ENCODE measurements at regions not wholly inside any gene's neighbourhood (a gene's known extent, or its start where the extent isn't known, plus 50 kb on each side); places are given as distances from the start of the nearest gene placed in this dataset.

DNA sequence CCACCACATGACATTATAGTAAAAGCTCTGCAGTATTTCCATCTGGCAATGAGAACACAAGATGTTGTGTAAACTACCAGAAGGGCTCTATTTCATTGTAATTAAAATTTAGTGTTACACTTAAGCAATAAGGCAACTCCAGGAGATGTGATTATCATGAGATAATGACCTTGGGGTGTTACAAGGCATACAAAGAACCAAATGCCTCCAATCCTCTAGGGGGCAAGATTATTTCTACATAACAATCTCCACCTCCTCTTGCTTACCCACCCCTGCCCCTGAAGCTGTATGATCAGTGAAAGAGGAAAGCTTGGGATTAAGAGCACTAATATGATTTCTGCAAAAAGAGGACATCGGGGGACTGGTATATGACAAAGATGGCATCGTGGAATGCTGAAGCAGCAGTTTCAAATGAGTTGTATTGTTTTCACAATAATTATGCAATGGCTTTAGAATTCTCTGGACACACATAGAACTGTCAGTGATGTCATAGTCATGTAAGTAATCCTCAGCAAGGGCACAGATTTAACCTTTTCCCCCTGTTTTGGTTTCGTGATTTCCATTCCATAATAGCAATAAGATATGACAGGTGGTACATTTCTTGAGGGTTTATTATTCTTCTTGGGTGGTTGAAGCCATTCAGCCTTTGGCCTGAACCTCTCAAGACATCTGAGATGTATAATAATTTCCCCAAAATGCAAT lies 295.3 kb downstream of the MZT1 start:
- DNase-seq: no peak

DNA sequence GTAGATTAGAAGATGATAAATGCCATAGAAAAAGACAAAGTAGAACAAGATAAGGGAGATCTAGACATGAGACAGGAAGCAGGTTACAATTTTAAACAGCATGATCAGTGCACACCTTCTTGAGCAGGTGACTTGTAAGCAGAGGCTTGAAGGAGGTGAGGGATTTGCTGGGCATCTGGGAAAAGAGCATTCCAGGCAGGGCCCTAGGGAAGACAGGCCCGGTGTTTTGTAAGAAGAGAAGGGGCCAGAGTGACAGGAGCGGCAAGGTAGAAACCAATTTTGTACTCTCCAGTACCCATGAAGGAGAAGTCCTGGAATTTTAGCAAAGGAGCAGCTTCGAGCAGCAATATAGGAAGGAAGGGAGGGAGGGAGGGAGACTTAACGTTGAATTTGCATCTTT lies 296.5 kb downstream of the MZT1 start:
- DNase-seq: no peak

GRCh38 chr13:72427757-72428528 lies 299.5 kb downstream of the MZT1 start:
- DNase-seq: no peak

DNA sequence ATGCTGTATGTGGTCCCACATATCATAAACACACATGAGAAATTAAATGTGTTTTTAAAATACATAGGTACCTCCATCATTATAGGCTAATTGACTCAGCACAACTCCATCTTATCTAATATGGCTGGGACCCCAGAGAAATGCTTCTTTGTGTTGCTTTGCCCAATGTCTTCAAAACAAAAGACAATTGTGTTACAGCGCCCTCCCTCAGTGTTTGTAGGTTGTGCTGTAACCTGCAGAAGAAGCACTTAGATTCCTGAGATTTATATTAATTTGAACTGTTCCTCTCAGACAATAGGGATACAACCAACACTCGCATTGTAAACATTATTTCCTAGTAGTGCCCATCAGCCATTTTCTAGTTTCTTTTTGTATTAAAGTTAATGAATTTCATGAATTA lies 303.4 kb downstream of the MZT1 start:
- no peak for DNase-seq

- DNase-seq: peak; percentile 21
These were observed 311.6 kb downstream of the MZT1 start for GRCh38 chr13:72415817-72416216.

DNA sequence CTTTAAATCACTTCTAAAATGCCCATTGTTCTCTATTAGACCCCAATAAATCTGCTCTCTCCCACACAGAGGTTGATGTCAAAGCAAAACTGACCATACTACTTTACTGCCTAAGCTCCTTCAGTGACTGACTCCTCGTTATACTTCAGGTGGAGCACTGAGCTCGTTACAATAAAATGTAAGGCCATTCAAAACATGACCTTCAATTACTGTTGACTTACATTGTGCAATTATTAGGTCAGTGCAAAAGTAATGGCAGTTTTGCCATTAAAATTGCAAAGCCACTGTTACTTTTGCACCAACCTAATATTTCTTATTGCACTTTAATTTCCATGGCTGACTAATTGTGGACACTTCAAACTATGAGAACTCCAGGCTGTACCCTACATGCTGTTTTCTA lies 314.9 kb downstream of the MZT1 start:
- no peak for DNase-seq

DNA sequence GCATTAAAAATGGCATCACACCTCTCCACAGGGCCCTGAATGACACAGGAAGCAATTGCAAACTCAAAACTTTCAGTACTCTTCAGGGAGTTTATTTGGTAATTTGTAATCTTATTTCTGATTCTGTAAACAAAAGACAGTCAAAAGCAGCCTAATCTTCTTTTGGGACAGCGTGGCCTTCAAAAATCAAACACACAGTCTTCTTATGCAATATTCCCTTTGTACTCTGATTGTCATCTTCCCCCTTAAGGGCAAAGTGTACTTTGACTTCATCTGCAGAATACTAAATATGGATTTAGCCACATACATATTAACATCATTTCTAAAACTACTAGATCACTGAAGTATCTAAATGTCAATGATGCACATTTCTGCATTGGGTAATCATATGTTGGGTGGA lies 322.0 kb downstream of the MZT1 start:
- no peak for DNase-seq

- DNase-seq: no peak
These were observed 323.9 kb downstream of the MZT1 start for GRCh38 chr13:72403396-72404010.

- no peak for DNase-seq
These were observed 326.6 kb downstream of the MZT1 start for GRCh38 chr13:72400856-72401255.

- no peak for DNase-seq
These were observed 328.1 kb downstream of the MZT1 start for GRCh38 chr13:72399351-72399750.

DNA sequence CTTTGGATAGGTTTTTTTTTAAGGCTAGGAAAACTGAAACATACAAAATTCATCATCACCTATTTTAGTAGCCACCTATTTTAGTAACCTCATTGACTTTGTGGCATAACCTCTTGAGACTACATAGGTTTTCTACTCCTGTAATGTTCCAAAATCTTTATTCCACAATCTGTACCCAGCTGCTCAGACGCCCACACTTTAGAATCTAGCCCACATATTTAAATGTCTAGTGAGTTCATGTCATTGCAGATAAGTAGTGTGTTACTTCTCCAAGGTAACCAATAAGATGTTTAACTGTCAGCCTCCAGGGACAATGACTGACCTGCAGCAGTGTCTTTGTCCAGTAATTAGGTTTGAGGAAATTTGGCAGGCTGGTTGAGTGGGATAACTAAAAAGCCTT lies 330.2 kb downstream of the MZT1 start:
- DNase-seq: no peak

- DNase-seq: no peak
These were observed 336.5 kb downstream of the MZT1 start for GRCh38 chr13:72390909-72391308.

- DNase-seq: no peak
These were observed 341.2 kb downstream of the MZT1 start for GRCh38 chr13:72386138-72386684.

- no peak for DNase-seq
These were observed 342.6 kb downstream of the MZT1 start for GRCh38 chr13:72384879-72385278.

- DNase-seq: no peak
These were observed 343.1 kb downstream of the MZT1 start for GRCh38 chr13:72384186-72384823.

- DNase-seq: no peak
These were observed 343.8 kb downstream of the MZT1 start for GRCh38 chr13:72383646-72384045.

DNA sequence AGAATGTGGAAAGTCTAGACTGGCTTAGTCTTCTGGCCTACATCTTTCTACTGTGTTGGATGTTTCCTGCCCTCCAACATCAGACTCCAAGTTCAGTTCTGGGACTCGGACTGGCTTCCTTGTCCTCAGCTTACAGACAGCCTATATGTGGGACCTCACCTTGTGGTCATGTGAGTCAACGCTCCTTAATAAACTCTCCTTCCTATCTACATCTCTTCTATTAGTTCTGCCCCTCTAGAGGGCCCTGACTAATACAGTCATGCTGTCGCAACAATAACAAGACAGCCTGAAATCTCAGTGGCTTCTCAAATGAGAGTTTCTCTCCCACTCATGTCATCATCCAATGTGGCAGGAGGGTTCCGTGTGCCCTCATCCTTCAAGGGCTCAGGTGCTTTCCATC lies 347.8 kb downstream of the MZT1 start:
- DNase-seq: no peak

DNA sequence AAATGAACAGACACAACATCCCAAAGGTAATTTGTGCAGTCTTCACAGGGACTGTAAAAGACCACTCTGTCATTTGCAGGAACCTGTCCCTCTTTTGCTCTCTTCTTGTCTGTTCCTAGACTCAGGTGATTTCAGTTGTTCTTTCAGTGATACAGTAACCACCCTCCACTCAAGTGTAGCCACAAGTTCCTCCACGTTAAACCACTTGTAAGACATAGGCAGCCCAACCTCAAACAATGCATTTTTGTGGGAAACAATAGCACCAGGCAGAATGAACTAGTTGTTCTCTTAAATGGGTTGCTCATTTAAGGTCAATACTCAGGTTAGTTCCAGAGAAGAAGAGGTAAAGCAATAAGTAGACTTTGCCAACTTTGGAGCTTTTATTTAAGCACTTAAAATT lies 359.4 kb downstream of the MZT1 start:
- DNase-seq: no peak

DNA sequence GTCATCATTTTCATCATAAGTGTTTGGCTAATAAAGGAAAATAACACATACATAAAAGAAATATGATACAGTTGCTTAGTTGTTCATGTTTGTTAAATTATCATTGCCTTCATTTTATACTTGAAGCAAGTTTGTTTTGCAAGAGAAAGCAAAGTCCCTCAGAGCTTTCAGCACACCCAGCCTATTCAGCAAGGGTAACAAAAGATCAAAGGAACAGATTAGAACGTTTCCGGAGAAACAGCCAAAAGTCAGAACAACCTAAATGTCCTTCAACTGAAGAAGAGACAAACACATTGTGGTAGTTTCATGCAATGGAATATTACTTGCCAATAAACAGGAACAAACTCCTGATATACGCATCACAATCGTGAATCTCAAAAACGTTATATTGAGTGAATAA lies 380.7 kb downstream of the MZT1 start:
- DNase-seq: no peak

- no peak for DNase-seq
These were observed 385.1 kb downstream of the MZT1 start for GRCh38 chr13:72342364-72342763.

- no peak for DNase-seq
These were observed 385.5 kb downstream of the MZT1 start for GRCh38 chr13:72341904-72342303.

GRCh38 chr13:72317346-72318109 lies 409.9 kb downstream of the MZT1 start:
- peak; percentile 27 for DNase-seq

GRCh38 chr13:72316716-72317115 lies 410.7 kb downstream of the MZT1 start:
- peak; percentile 36 for DNase-seq

Measured in NCI-H1092 treated with DMSO at 0.1 percent for 48 hours (cell line).